Omental fat pad (tissue), 3 donors: ENCODE measurements at regions not wholly inside any gene's neighbourhood (a gene's known extent, or its start where the extent isn't known, plus 50 kb on each side); places are given as distances from the start of the nearest gene placed in this dataset.

Source experiments
- ATAC-seq: fragments of 150-250 bp; one replicate; pipeline ENCODE4 v1.9.1; 2016; ENCODE audit warnings: mild to moderate bottlenecking, moderate library complexity; ENCODE audit not compliant: low FRiP score
- DNase-seq: peaks from one replicate; pipeline ENCODE4 v3.0.0-alpha.2; 2019; ENCODE audit warnings: low spot score
- CTCF ChIP-seq, 3 donors: fragments of 450-650 bp; IDR thresholded peaks; one replicate each; pipeline ENCODE4 v1.5.1; 2016 to 2017; ENCODE audit warnings: antibody characterized with exemption in 3 of 3, mild to moderate bottlenecking in 3 of 3, moderate library complexity in 2 of 3

- TF ChIP-seq CTCF (IDR thresholded peaks at IDR 0.05), result no peak
- ATAC-seq, result no peak
- no peak for DNase-seq
These were observed 331.5 kb upstream of the IL12A start for GRCh38 chr3:159657176-159657575.

- ATAC-seq, result no peak
- TF ChIP-seq CTCF (IDR thresholded peaks at IDR 0.05), result no peak
- DNase-seq, result no peak
These were observed 331.0 kb upstream of the IL12A start for GRCh38 chr3:159657629-159658028.

GRCh38 chr3:159660326-159660725 is 328.3 kb upstream of the IL12A start:
- no peak for TF ChIP-seq CTCF (IDR thresholded peaks at IDR 0.05)
- no peak for ATAC-seq
- DNase-seq, result no peak

GRCh38 chr3:159660901-159661300 is 327.7 kb upstream of the IL12A start:
- TF ChIP-seq CTCF (IDR thresholded peaks at IDR 0.05), result no peak
- no peak for ATAC-seq
- DNase-seq, result no peak

GRCh38 chr3:159662549-159662948 is 326.1 kb upstream of the IL12A start:
- DNase-seq (no peak), ATAC-seq (no peak)
- TF ChIP-seq CTCF (IDR thresholded peaks at IDR 0.05), result no peak

GRCh38 chr3:159664006-159664405 is 324.6 kb upstream of the IL12A start:
- no peak for ATAC-seq

GRCh38 chr3:159664653-159665052 is 324.0 kb upstream of the IL12A start:
- ATAC-seq (no peak), DNase-seq (no peak)
- TF ChIP-seq CTCF (IDR thresholded peaks at IDR 0.05), result no peak

More at GRCh38 chr3:159664006-159664405, 324.6 kb upstream of the IL12A start:
- DNase-seq, result no peak
- no peak for TF ChIP-seq CTCF (IDR thresholded peaks at IDR 0.05)
